OCI-LY3 (cell line): ENCODE measurements at regions not wholly inside any gene's neighbourhood (a gene's known extent, or its start where the extent isn't known, plus 50 kb on each side); places are given as distances from the start of the nearest gene placed in this dataset.
"Not testable (repeated sequence)": the region's sequence is repeated elsewhere in the genome, so short reads cannot be mapped to it uniquely, and the experiment has no call there.

Source experiments
- H2AFZ ChIP-seq: fragments of 200-600, 300-600 bp; shearing (Covaris generic); 2 replicates; pipeline ENCODE4 v1.6.0; 2014; ENCODE audit warnings: antibody characterized with exemption, low read depth, low read length
- H3K27ac ChIP-seq: fragments of 200-600, 300-600 bp; sonication (generic); 2 replicates; pipeline ENCODE4 v1.5.1; 2014; ENCODE audit warnings: mild to moderate bottlenecking, low read length, moderate library complexity, mixed read lengths
- H3K27me3 ChIP-seq: fragments of 200-600, 300-600 bp; sonication (generic); 2 replicates; pipeline ENCODE4 v1.6.1; 2014; ENCODE audit warnings: low read depth, low read length, mixed read lengths
- H3K36me3 ChIP-seq: fragments of 200-600, 300-600 bp; sonication (generic); replicated peaks from 2 replicates; pipeline ENCODE3; 2014; ENCODE audit warnings: low read depth, low read length, mixed read lengths
- H3K4me1 ChIP-seq: fragments of 300-600, 200-600 bp; sonication (generic); 2 replicates; pipeline ENCODE4 v1.6.1; 2014; ENCODE audit warnings: low read length, mixed read lengths
- H3K4me2 ChIP-seq: fragments of 200-600, 300-600 bp; sonication (generic); 2 replicates; pipeline ENCODE4 v1.6.1; 2014; ENCODE audit warnings: low read length, mixed read lengths
- H3K4me3 ChIP-seq: fragments of 300-600, 200-600 bp; sonication (generic); 2 replicates; pipeline ENCODE4 v1.5.1; 2014; ENCODE audit warnings: antibody characterized with exemption, mild to moderate bottlenecking, low read length, moderate library complexity
- H3K79me2 ChIP-seq: fragments of 300-600, 200-600 bp; shearing (Covaris generic); 2 replicates; pipeline ENCODE4 v1.6.1; 2014; ENCODE audit warnings: mild to moderate bottlenecking, low read length, mixed read lengths
- H3K9ac ChIP-seq: fragments of 300-600, 200-600 bp; shearing (Covaris generic); 2 replicates; pipeline ENCODE4 v1.6.0; 2014; ENCODE audit warnings: mild to moderate bottlenecking, low read length, moderate library complexity
- H3K9me3 ChIP-seq: fragments of 200-600, 300-600 bp; shearing (Covaris generic); 2 replicates; pipeline ENCODE4 v1.6.1; 2014; ENCODE audit warnings: low read length, mixed read lengths; ENCODE audit not compliant: insufficient read depth
- H4K20me1 ChIP-seq: fragments of 200-600, 300-600 bp; sonication (generic); 2 replicates; pipeline ENCODE4 v1.6.1; 2016; ENCODE audit warnings: low read length, mixed read lengths; ENCODE audit not compliant: insufficient read depth
- CTCF ChIP-seq: fragments of 200-600, 300-600 bp; sonication (generic); IDR thresholded peaks from 2 replicates; pipeline ENCODE4 v1.5.1; 2014; ENCODE audit warnings: antibody characterized with exemption, low read length, low read depth
- EZH2phosphoT487 ChIP-seq: fragments of 200-600 bp; shearing (Covaris generic); IDR thresholded peaks from 2 replicates; pipeline ENCODE4 v1.6.1; 2018; ENCODE audit warnings: antibody characterized with exemption, mixed run types, low read depth

- no peaks in the 10 kb centered on the region for H3K27me3 ChIP-seq
Observed at GRCh38 chr6:74177506-74177905, 481.5 kb downstream of the CD109 start.

GRCh38 chr6:74170550-74170949, 474.5 kb downstream of the CD109 start:
- not testable (repeated sequence) for H3K27me3 ChIP-seq, H3K9ac ChIP-seq, H3K79me2 ChIP-seq, H3K27ac ChIP-seq, H3K4me1 ChIP-seq, H3K9me3 ChIP-seq, H2AFZ ChIP-seq, H3K36me3 ChIP-seq, H3K4me2 ChIP-seq, H4K20me1 ChIP-seq, H3K4me3 ChIP-seq

More at GRCh38 chr6:74177506-74177905, 481.5 kb downstream of the CD109 start:
- Histone ChIP-seq H3K9ac (no peak overlapping the region), H2AFZ (no peak overlapping the region), H3K4me1 (no peaks in the 10 kb centered on the region), H3K27ac (no peak overlapping the region), H3K4me2 (no peak overlapping the region), H3K9me3 (no peaks in the 10 kb centered on the region), H3K36me3 (no peaks in the 10 kb centered on the region), H3K4me3 (no peak overlapping the region), H4K20me1 (no peaks in the 10 kb centered on the region), H3K79me2 (no peaks in the 10 kb centered on the region)
- TF ChIP-seq EZH2phosphoT487 = no peak
- TF ChIP-seq CTCF = no peak

GRCh38 chr6:74170118-74170517, 474.1 kb downstream of the CD109 start:
- no peaks in the 10 kb centered on the region for H3K79me2 ChIP-seq
- no peak overlapping the region for H3K27ac ChIP-seq
- no peaks in the 10 kb centered on the region for H4K20me1 ChIP-seq
- TF ChIP-seq EZH2phosphoT487 = no peak
- TF ChIP-seq CTCF = no peak
- H3K4me2 ChIP-seq = no peak overlapping the region
- no peaks in the 10 kb centered on the region for H3K9me3 ChIP-seq
- no peak overlapping the region for H3K4me3 ChIP-seq
- no peaks in the 10 kb centered on the region for H3K27me3 ChIP-seq
- no peaks in the 10 kb centered on the region for H3K4me1 ChIP-seq
- no peak overlapping the region for H3K9ac ChIP-seq
- H2AFZ ChIP-seq = no peak overlapping the region
- no peaks in the 10 kb centered on the region for H3K36me3 ChIP-seq

GRCh38 chr6:74167976-74168375, 472.0 kb downstream of the CD109 start:
- no peaks in the 10 kb centered on the region for H3K79me2 ChIP-seq
- no peaks in the 10 kb centered on the region for H3K27me3 ChIP-seq
- TF ChIP-seq EZH2phosphoT487 (no peak), CTCF (no peak)
- no peak overlapping the region for H2AFZ ChIP-seq
- H4K20me1 ChIP-seq = no peaks in the 10 kb centered on the region
- no peak overlapping the region for H3K27ac ChIP-seq
- H3K4me3 ChIP-seq = no peak overlapping the region
- H3K9ac ChIP-seq = no peak overlapping the region
- no peaks in the 10 kb centered on the region for H3K9me3 ChIP-seq
- H3K4me1 ChIP-seq = no peaks in the 10 kb centered on the region
- no peak overlapping the region for H3K4me2 ChIP-seq
- H3K36me3 ChIP-seq = no peaks in the 10 kb centered on the region

GRCh38 chr6:74167511-74167910, 471.5 kb downstream of the CD109 start:
- H3K9ac ChIP-seq = no peak overlapping the region
- H3K36me3 ChIP-seq = no peaks in the 10 kb centered on the region
- no peaks in the 10 kb centered on the region for H3K4me1 ChIP-seq
- no peak overlapping the region for H2AFZ ChIP-seq
- no peaks in the 10 kb centered on the region for H4K20me1 ChIP-seq
- no peaks in the 10 kb centered on the region for H3K9me3 ChIP-seq
- no peak overlapping the region for H3K27ac ChIP-seq
- no peaks in the 10 kb centered on the region for H3K79me2 ChIP-seq
- no peaks in the 10 kb centered on the region for H3K27me3 ChIP-seq
- TF ChIP-seq CTCF = no peak
- no peak for TF ChIP-seq EZH2phosphoT487
- H3K4me2 ChIP-seq = no peak overlapping the region
- no peak overlapping the region for H3K4me3 ChIP-seq
